DND-41 (cell line): ENCODE measurements at regions not wholly inside any gene's neighbourhood (a gene's known extent, or its start where the extent isn't known, plus 50 kb on each side); places are given as distances from the start of the nearest gene placed in this dataset.

ENCODE experiments used
- ATAC-seq: fragments of 200-7000 bp; cut with Tn5 transposase; 3 replicates; pipeline ENCODE4 v1.9.1; 2021; ENCODE audit warnings: low read depth; ENCODE audit not compliant: insufficient read depth
- DNase-seq: peaks from one replicate; pipeline ENCODE4 v3.0.0-alpha.2; 2020
- H2AFZ ChIP-seq: 2 replicates; pipeline ENCODE4 v1.6.0; 2012; ENCODE audit warnings: low read depth, low read length
- H3K27ac ChIP-seq: 2 replicates; pipeline ENCODE4 v1.5.1; 2012; ENCODE audit warnings: low read length, inconsistent platforms
- H3K27me3 ChIP-seq: fragments of 200-600 bp; sonication (generic); 2 replicates; pipeline ENCODE4 v1.6.0; 2012; ENCODE audit warnings: low read length, mild to moderate bottlenecking, inconsistent platforms; ENCODE audit not compliant: insufficient read depth, poor library complexity
- H3K36me3 ChIP-seq: 2 replicates; pipeline ENCODE4 v1.5.1; 2012; ENCODE audit warnings: low read length, inconsistent platforms; ENCODE audit not compliant: insufficient read depth
- H3K4me1 ChIP-seq: 2 replicates; pipeline ENCODE4 v1.5.1; 2012; ENCODE audit warnings: mild to moderate bottlenecking, low read length; ENCODE audit not compliant: insufficient read depth
- H3K4me2 ChIP-seq: 2 replicates; pipeline ENCODE4 v1.6.0; 2012; ENCODE audit warnings: mild to moderate bottlenecking, moderate library complexity, low read length, inconsistent platforms; ENCODE audit not compliant: insufficient read depth
- H3K4me3 ChIP-seq, 2 experiments: fragments of 200-600 bp in 1 of 2; shearing (Covaris generic) in 1 of 2; 2 replicates each; pipeline ENCODE4 v1.5.1; 2012 to 2016; ENCODE audit warnings: inconsistent platforms in 2 of 2, low read length in 2 of 2, mild to moderate bottlenecking in 2 of 2, low read depth in 1 of 2, moderate library complexity in 1 of 2
- H3K79me2 ChIP-seq: 2 replicates; pipeline ENCODE4 v1.6.0; 2012; ENCODE audit warnings: low read length, inconsistent platforms; ENCODE audit not compliant: insufficient read depth
- H3K9ac ChIP-seq: 2 replicates; pipeline ENCODE4 v1.6.0; 2012; ENCODE audit warnings: low read depth, mild to moderate bottlenecking, inconsistent platforms, low read length, moderate library complexity
- H3K9me3 ChIP-seq: 2 replicates; pipeline ENCODE4 v1.5.1; 2012; ENCODE audit warnings: low read length, moderate library complexity, mild to moderate bottlenecking, inconsistent platforms; ENCODE audit not compliant: insufficient read depth, severe bottlenecking
- H4K20me1 ChIP-seq: 2 replicates; pipeline ENCODE4 v1.6.0; 2012; ENCODE audit warnings: low read length; ENCODE audit not compliant: insufficient read depth
- EZH2 ChIP-seq: IDR thresholded peaks from 3 replicates; pipeline ENCODE4 v1.6.1; 2012; ENCODE audit warnings: borderline replicate concordance, low read depth, mild to moderate bottlenecking, moderate library complexity, low read length, inconsistent platforms; ENCODE audit not compliant: severe bottlenecking
- TF ChIP-seq, protein P1 (sequence below): IDR thresholded peaks from 2 replicates; pipeline ENCODE4 v1.5.1; 2012; ENCODE audit warnings: borderline replicate concordance, low read length, moderate library complexity, mild to moderate bottlenecking; ENCODE audit not compliant: poor library complexity, severe bottlenecking; ENCODE audit errors: extremely low read depth

DNA sequence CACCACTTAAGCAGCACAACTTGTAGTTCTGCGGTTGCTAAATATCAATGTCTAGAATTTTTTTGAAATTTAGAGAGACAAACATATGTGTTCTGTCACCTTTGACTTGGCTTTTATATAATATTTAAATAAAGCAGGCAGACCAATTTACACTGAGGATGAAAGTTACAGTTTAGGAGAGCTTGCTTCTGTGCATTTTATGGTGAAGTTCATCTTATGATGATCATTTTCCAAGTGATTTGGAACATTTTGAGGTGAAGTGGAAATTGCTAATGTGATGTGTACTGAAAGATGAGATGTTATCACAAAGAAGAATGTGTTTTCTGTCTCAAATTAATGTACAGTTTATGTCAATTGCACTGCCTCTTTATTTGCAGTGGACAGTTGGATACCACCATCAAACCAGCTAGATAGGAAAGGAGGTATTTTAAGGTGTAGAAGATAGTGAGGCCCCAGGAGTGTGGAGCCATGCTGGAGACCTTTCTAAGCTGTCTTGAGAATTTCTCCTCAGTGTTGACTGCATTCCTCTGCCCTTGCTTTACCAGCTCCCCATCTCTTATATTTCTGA is 461.9 kb downstream of the UTRN start:
- Histone ChIP-seq H3K4me3 (no peak overlapping the region), H3K9ac (no peak overlapping the region), H3K4me2 (no peak overlapping the region), H3K27me3 (no peaks in the 10 kb centered on the region), H3K27ac (no peak overlapping the region), H3K4me1 (no peaks in the 10 kb centered on the region), H4K20me1 (no peaks in the 10 kb centered on the region), H3K79me2 (no peaks in the 10 kb centered on the region), H3K9me3 (no peaks in the 10 kb centered on the region), H3K36me3 (peaks cover 48% of the 10 kb centered on the region), H2AFZ (no peak overlapping the region)
- DNase-seq (no peak), ATAC-seq (no peak)
- TF ChIP-seq EZH2: no peak
- TF ChIP-seq, protein P1, sequence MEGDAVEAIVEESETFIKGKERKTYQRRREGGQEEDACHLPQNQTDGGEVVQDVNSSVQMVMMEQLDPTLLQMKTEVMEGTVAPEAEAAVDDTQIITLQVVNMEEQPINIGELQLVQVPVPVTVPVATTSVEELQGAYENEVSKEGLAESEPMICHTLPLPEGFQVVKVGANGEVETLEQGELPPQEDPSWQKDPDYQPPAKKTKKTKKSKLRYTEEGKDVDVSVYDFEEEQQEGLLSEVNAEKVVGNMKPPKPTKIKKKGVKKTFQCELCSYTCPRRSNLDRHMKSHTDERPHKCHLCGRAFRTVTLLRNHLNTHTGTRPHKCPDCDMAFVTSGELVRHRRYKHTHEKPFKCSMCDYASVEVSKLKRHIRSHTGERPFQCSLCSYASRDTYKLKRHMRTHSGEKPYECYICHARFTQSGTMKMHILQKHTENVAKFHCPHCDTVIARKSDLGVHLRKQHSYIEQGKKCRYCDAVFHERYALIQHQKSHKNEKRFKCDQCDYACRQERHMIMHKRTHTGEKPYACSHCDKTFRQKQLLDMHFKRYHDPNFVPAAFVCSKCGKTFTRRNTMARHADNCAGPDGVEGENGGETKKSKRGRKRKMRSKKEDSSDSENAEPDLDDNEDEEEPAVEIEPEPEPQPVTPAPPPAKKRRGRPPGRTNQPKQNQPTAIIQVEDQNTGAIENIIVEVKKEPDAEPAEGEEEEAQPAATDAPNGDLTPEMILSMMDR: no peak

DNA sequence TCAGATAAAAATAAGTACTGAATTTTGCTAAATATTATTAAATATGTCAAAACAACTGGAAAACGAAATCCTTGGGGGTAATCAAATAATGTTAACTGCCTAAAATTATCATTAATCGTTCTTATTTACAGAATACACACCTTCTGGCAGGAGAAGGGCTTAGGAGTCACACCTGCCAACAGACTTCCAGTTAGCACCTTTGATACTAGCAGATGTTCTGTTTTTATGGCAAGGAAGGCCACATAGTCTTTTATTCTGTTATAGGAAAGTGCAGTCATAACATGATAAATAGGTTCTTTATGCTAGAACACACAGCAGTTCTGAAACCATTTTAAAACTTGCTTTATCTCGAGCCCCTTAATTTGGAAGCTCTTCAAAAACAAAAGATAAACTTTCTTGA is 464.1 kb downstream of the UTRN start:
- no peak for TF ChIP-seq EZH2
- TF ChIP-seq, protein P1: no peak
- Histone ChIP-seq H3K9ac (no peak overlapping the region), H3K4me3 (no peak overlapping the region), H3K4me1 (no peaks in the 10 kb centered on the region), H3K36me3 (peaks cover 69% of the 10 kb centered on the region), H3K79me2 (no peaks in the 10 kb centered on the region), H3K9me3 (no peaks in the 10 kb centered on the region), H2AFZ (no peak overlapping the region), H3K4me2 (no peak overlapping the region), H3K27me3 (no peaks in the 10 kb centered on the region), H3K27ac (no peak overlapping the region), H4K20me1 (no peaks in the 10 kb centered on the region)
- no peak for ATAC-seq
- no peak for DNase-seq

DNA sequence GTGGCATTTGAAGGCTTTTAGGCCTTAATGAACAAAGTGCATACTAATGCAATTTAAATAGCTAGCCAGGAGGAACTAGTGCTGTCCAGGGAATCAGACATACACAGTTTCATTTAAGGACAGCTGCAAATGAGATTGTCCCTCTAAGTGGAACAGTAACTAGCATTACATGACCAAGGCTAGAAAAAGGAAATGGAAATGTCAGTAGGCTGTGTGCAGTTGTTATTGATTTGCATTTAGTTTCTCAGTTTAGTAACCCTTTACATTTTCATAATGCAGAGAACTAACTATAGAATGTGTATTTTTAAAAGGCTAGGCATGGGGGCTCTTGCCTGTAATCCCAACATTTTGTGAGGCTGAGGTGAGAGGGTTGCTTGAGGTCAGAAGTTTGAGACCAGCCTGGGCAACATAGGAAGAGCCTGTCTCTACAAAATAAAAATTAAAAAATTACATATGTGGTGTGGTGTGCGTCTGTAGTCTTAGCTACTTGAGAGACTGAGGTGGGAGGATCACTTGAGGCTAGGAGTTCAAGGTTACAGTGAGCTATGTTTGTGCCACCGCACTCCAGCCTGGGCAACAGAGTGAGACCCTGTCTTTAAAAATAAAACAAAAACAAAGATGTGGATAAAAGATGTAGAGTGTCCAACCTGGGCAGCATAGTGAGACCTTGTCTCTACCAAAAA is 468.0 kb downstream of the UTRN start:
- Histone ChIP-seq H3K79me2 (no peaks in the 10 kb centered on the region), H3K27me3 (no peaks in the 10 kb centered on the region), H3K9ac (no peak overlapping the region), H3K4me2 (no peak overlapping the region), H3K4me1 (no peaks in the 10 kb centered on the region), H3K4me3 (no peak overlapping the region), H3K36me3 (peaks cover 79% of the 10 kb centered on the region), H4K20me1 (no peaks in the 10 kb centered on the region), H3K9me3 (no peaks in the 10 kb centered on the region), H2AFZ (no peak overlapping the region), H3K27ac (no peak overlapping the region)
- DNase-seq (no peak), ATAC-seq (no peak)
- TF ChIP-seq, protein P1: no peak
- no peak for TF ChIP-seq EZH2

DNA sequence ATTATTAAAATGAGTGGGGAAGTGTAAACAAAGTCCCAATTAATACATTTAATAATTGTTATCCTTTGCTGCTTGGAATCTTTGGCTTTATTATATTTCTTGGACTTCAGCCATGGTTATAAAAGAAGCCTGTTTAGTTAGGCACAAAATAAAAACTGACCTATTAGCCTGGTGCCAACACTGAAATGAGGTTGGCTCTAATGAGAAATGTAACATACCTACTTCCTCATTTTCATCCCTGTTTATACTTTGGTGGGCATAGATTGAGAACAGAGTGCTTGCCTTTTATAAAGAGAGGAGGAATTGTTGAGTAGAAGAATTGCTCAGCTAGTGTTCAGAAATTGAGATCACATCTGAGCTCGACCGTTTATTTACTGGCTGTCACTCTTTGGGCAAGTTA is 471.3 kb downstream of the UTRN start:
- H3K27ac ChIP-seq: no peak overlapping the region
- H3K4me2 ChIP-seq: no peak overlapping the region
- no peak for TF ChIP-seq EZH2

More for the DNA sequence above, 471.3 kb downstream of the UTRN start:
- Histone ChIP-seq H3K9ac (no peak overlapping the region), H3K79me2 (no peaks in the 10 kb centered on the region), H2AFZ (no peak overlapping the region), H3K36me3 (peaks cover 68% of the 10 kb centered on the region), H3K4me1 (no peaks in the 10 kb centered on the region), H3K9me3 (no peaks in the 10 kb centered on the region), H3K27me3 (no peaks in the 10 kb centered on the region), H4K20me1 (no peaks in the 10 kb centered on the region), H3K4me3 (no peak overlapping the region)
- DNase-seq (no peak), ATAC-seq (no peak)
